Trophoblast cell (in vitro differentiated cells and primary cell): ENCODE measurements at regions not wholly inside any gene's neighbourhood (a gene's known extent, or its start where the extent isn't known, plus 50 kb on each side); places are given as distances from the start of the nearest gene placed in this dataset.
A peak's percentile ranks its signal among the peaks of the same experiment; 100 is the strongest.

Experiments used
- DNase-seq, 2 donors: peaks; one replicate each; pipeline ENCODE4 v3.0.0-alpha.2; 2016
- H2AFZ ChIP-seq: 2 replicates; pipeline ENCODE4 v1.6.1; 2013; ENCODE audit warnings: low read length, moderate library complexity, mild to moderate bottlenecking; ENCODE audit not compliant: insufficient read depth, poor library complexity
- H2AK5ac ChIP-seq: 2 replicates; pipeline ENCODE4 v1.6.1; 2013; ENCODE audit warnings: mild to moderate bottlenecking, low read length
- H2BK120ac ChIP-seq: 2 replicates; pipeline ENCODE4 v1.6.1; 2013; ENCODE audit warnings: low read length, mild to moderate bottlenecking, moderate library complexity; ENCODE audit not compliant: insufficient read depth, poor library complexity
- H2BK12ac ChIP-seq: 2 replicates; pipeline ENCODE4 v1.6.1; 2013; ENCODE audit warnings: mild to moderate bottlenecking, low read length, moderate library complexity
- H2BK5ac ChIP-seq: 2 replicates; pipeline ENCODE4 v1.6.1; 2013; ENCODE audit warnings: low read length, low read depth, moderate library complexity, mild to moderate bottlenecking; ENCODE audit not compliant: poor library complexity
- H3K14ac ChIP-seq: 2 replicates; pipeline ENCODE4 v1.6.1; 2013; ENCODE audit warnings: mild to moderate bottlenecking, low read length
- H3K18ac ChIP-seq: 2 replicates; pipeline ENCODE4 v1.6.1; 2013; ENCODE audit warnings: mild to moderate bottlenecking, low read length
- H3K23ac ChIP-seq: 2 replicates; pipeline ENCODE4 v1.6.1; 2013; ENCODE audit warnings: low read length
- H3K27ac ChIP-seq: 2 replicates; pipeline ENCODE4 v1.5.1; 2013; ENCODE audit warnings: low read depth, mild to moderate bottlenecking, inconsistent platforms, low read length, moderate library complexity
- H3K27me3 ChIP-seq: 2 replicates; pipeline ENCODE4 v1.6.1; 2013; ENCODE audit warnings: inconsistent platforms, mild to moderate bottlenecking, low read length, moderate library complexity; ENCODE audit not compliant: insufficient read depth
- H3K36me3 ChIP-seq, 2 experiments: 1 replicate in 1 of 2; 2 replicates in 1 of 2; pipeline ENCODE4 v1.6.1; 2013; ENCODE audit warnings: low read length in 2 of 2, mild to moderate bottlenecking in 2 of 2, moderate library complexity in 1 of 2; ENCODE audit not compliant: insufficient read depth in 2 of 2, control insufficient read depth in 1 of 2
- H3K4ac ChIP-seq: 2 replicates; pipeline ENCODE4 v1.6.1; 2013; ENCODE audit warnings: low read depth, mild to moderate bottlenecking, low read length, moderate library complexity
- H3K4me1 ChIP-seq, 2 experiments: 1 replicate in 1 of 2; 2 replicates in 1 of 2; pipeline ENCODE4 v1.6.1; 2013; ENCODE audit warnings: low read length in 2 of 2, mild to moderate bottlenecking in 2 of 2, moderate library complexity in 1 of 2; ENCODE audit not compliant: insufficient read depth in 2 of 2, control insufficient read depth in 1 of 2
- H3K4me2 ChIP-seq: 2 replicates; pipeline ENCODE4 v1.6.1; 2013; ENCODE audit warnings: inconsistent platforms, mild to moderate bottlenecking, low read length, moderate library complexity
- H3K4me3 ChIP-seq: 2 replicates; pipeline ENCODE4 v1.5.1; 2013; ENCODE audit warnings: mild to moderate bottlenecking, low read depth, low read length, inconsistent platforms
- H3K79me1 ChIP-seq: one replicate; pipeline ENCODE4 v1.6.1; 2013; ENCODE audit warnings: low read length
- H3K79me2 ChIP-seq: 2 replicates; pipeline ENCODE4 v1.6.1; 2013; ENCODE audit warnings: low read length, mild to moderate bottlenecking; ENCODE audit not compliant: control insufficient read depth, insufficient read depth, poor library complexity
- H3K9ac ChIP-seq: 2 replicates; pipeline ENCODE4 v1.6.1; 2013; ENCODE audit warnings: mild to moderate bottlenecking, low read length
- H3K9me3 ChIP-seq: 2 replicates; pipeline ENCODE4 v1.6.1; 2013; ENCODE audit warnings: low read depth, mild to moderate bottlenecking, control low read depth, inconsistent platforms, low read length; ENCODE audit not compliant: insufficient read depth
- H4K12ac ChIP-seq: 2 replicates; pipeline ENCODE4 v1.6.1; 2013; ENCODE audit warnings: low read depth, mild to moderate bottlenecking, low read length, moderate library complexity
- H4K8ac ChIP-seq: 2 replicates; pipeline ENCODE4 v1.6.1; 2013; ENCODE audit warnings: low read depth, mild to moderate bottlenecking, low read length, moderate library complexity
- H4K91ac ChIP-seq: one replicate; pipeline ENCODE4 v1.6.1; 2013; ENCODE audit warnings: low read depth, mild to moderate bottlenecking, low read length, moderate library complexity
- WGBS: extraction: QIAGEN DNeasy Blood & Tissue Kit; methylation state at CpG from one replicate; pipeline ENCODE4 v1.1.7; 2013; ENCODE audit warnings: missing lambda C conversion rate; ENCODE audit not compliant: insufficient read length, insufficient coverage; ENCODE audit errors: extremely low coverage; 5-methylcytosine and 5-hydroxymethylcytosine counted together

DNA sequence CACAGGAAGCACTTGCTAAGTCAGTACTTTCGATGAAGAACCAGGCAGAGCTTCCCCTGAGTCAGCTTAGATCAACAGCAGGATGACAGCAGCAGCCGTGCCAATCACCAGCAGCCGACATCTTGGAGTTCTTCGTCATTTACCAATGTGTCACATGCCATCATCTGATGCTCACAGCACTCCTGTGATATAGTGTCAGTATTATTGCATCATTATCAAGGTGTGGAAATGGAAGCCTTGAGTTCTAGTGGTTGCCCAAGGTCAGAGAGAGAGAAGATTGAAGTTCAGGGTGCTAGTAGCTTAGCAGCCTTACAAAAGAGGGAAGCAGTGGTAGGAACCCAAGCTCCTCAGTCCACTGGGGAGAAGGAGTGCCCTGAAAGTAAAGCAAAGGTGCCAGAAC, 331.5 kb downstream of the ZNF536 start:
- no peaks in the 10 kb centered on the region for H3K4me1 ChIP-seq
- H4K12ac ChIP-seq, result no peak overlapping the region
- WGBS, result no CpG with 5 or more reads among the region's 4 CpGs
- no peak overlapping the region for H3K14ac ChIP-seq
- H3K4me2 ChIP-seq, result no peak overlapping the region
- H2BK5ac ChIP-seq, result no peak overlapping the region
- no peak overlapping the region for H2AK5ac ChIP-seq
- no peak overlapping the region for H3K4me3 ChIP-seq
- H3K79me2 ChIP-seq, result no peaks in the 10 kb centered on the region
- no peak overlapping the region for H2BK12ac ChIP-seq
- DNase-seq, result no peak
- H3K23ac ChIP-seq, result no peak overlapping the region
- no peak overlapping the region for H3K18ac ChIP-seq
- no peaks in the 10 kb centered on the region for H3K36me3 ChIP-seq
- H3K79me1 ChIP-seq, result no peaks in the 10 kb centered on the region
- H3K9ac ChIP-seq, result no peak overlapping the region
- no peak overlapping the region for H3K4ac ChIP-seq
- H3K27me3 ChIP-seq, result no peaks in the 10 kb centered on the region
- no peak overlapping the region for H4K8ac ChIP-seq
- no peak overlapping the region for H4K91ac ChIP-seq
- no peak overlapping the region for H2BK120ac ChIP-seq
- H2AFZ ChIP-seq, result no peak overlapping the region
- peaks cover 5% of the 10 kb centered on the region for H3K9me3 ChIP-seq
- no peak overlapping the region for H3K27ac ChIP-seq

GRCh38 chr19:30701178-30701577, 329.0 kb downstream of the ZNF536 start:
- no peak overlapping the region for H4K12ac ChIP-seq
- H3K23ac ChIP-seq, result no peak overlapping the region
- no peak overlapping the region for H2BK120ac ChIP-seq
- H3K4me1 ChIP-seq, result no peaks in the 10 kb centered on the region
- DNase-seq, result no peak
- H2AK5ac ChIP-seq, result no peak overlapping the region
- H3K79me1 ChIP-seq, result no peaks in the 10 kb centered on the region
- no peaks in the 10 kb centered on the region for H3K36me3 ChIP-seq
- no peak overlapping the region for H3K4me2 ChIP-seq
- no peaks in the 10 kb centered on the region for H3K27me3 ChIP-seq
- H3K79me2 ChIP-seq, result no peaks in the 10 kb centered on the region
- H2BK5ac ChIP-seq, result no peak overlapping the region
- H4K8ac ChIP-seq, result no peak overlapping the region
- no peak overlapping the region for H3K14ac ChIP-seq
- H3K18ac ChIP-seq, result no peak overlapping the region
- H4K91ac ChIP-seq, result no peak overlapping the region
- no CpG with 5 or more reads among the region's 2 CpGs for WGBS
- H3K9ac ChIP-seq, result peak overlapping the region; percentile 27
- H3K4me3 ChIP-seq, result no peak overlapping the region
- no peak overlapping the region for H3K4ac ChIP-seq
- no peak overlapping the region for H2AFZ ChIP-seq
- no peak overlapping the region for H2BK12ac ChIP-seq
- H3K27ac ChIP-seq, result no peak overlapping the region
- peaks cover 5% of the 10 kb centered on the region for H3K9me3 ChIP-seq

- Histone ChIP-seq H3K9ac (no peak overlapping the region), H3K27me3 (no peaks in the 10 kb centered on the region), H3K4me2 (no peak overlapping the region), H3K18ac (no peak overlapping the region), H2AFZ (no peak overlapping the region), H3K4ac (no peak overlapping the region), H4K91ac (no peak overlapping the region), H3K36me3 (no peaks in the 10 kb centered on the region), H2BK5ac (no peak overlapping the region), H4K8ac (no peak overlapping the region), H3K9me3 (peaks cover 5% of the 10 kb centered on the region), H3K23ac (no peak overlapping the region), H3K79me2 (no peaks in the 10 kb centered on the region), H2AK5ac (no peak overlapping the region), H3K4me3 (no peak overlapping the region), H3K79me1 (no peaks in the 10 kb centered on the region), H2BK12ac (no peak overlapping the region), H3K27ac (no peak overlapping the region), H4K12ac (no peak overlapping the region), H2BK120ac (no peak overlapping the region), H3K14ac (no peak overlapping the region), H3K4me1 (no peaks in the 10 kb centered on the region)
- 82% methylated on average over 1 of the region's 3 CpGs for WGBS
- DNase-seq, result no peak
These were observed 327.7 kb downstream of the ZNF536 start for GRCh38 chr19:30699871-30700280.

GRCh38 chr19:30696514-30696913, 324.3 kb downstream of the ZNF536 start:
- DNase-seq, result peak; percentile 20 to 39

More at GRCh38 chr19:30696514-30696913, 324.3 kb downstream of the ZNF536 start:
- Histone ChIP-seq H3K4me3 (no peak overlapping the region), H3K79me1 (no peaks in the 10 kb centered on the region), H2BK120ac (no peak overlapping the region), H3K4me1 (no peaks in the 10 kb centered on the region), H4K8ac (peak overlapping the region; percentile 82), H3K18ac (no peak overlapping the region), H3K23ac (no peak overlapping the region), H2BK5ac (no peak overlapping the region), H2BK12ac (no peak overlapping the region), H3K36me3 (no peaks in the 10 kb centered on the region), H3K9ac (no peak overlapping the region), H2AK5ac (no peak overlapping the region), H4K12ac (no peak overlapping the region), H3K4me2 (no peak overlapping the region), H3K9me3 (peaks cover 2% of the 10 kb centered on the region), H3K27me3 (no peaks in the 10 kb centered on the region), H3K79me2 (no peaks in the 10 kb centered on the region), H4K91ac (no peak overlapping the region), H2AFZ (peak overlapping the region; percentile 63), H3K14ac (no peak overlapping the region), H3K27ac (no peak overlapping the region), H3K4ac (no peak overlapping the region)
- no CpG with 5 or more reads among the region's 6 CpGs for WGBS
